ENCODE measurements at regions not wholly inside any gene's neighbourhood (a gene's known extent, or its start where the extent isn't known, plus 50 kb on each side); places are given as distances from the start of the nearest gene placed in this dataset.
"Not testable (repeated sequence)": the region's sequence is repeated elsewhere in the genome, so short reads cannot be mapped to it uniquely, and the experiment has no call there.

DNA sequence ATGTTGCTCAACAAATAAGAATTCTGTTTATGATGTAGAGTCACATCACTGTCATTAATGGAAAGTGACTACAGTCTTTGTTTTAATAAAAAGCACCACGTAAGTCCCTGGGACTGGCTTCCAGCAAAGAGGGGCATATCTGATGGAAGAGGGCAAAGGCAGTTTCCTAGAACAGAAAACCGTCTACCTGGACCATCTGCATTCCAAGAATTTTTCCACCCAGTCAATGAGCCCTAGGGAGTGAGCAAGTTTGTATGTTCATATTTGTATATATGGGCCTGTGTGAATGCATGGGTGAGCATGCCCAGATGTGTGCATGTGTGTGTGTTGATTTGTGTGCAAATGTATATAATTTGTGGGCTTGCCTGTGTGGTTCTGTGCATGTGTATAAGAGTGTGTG, 156.8 kb upstream of the SEMA6A start:
- no peak for TF ChIP-seq CTCF (IDR thresholded peaks at IDR 0.05; ENCODE audit: unreplicated experiment)
- H3K4me3 Mint-ChIP-seq (ENCODE audit: low read depth, unreplicated experiment): no peak overlapping the region
- no peaks in the 10 kb centered on the region for H3K27me3 Mint-ChIP-seq (ENCODE audit: unreplicated experiment)
- H3K4me1 Mint-ChIP-seq (ENCODE audit: low read depth, unreplicated experiment): peaks cover 8% of the 10 kb centered on the region
- CTCF ChIA-PET: no interaction called here
- no TSS peak for BruUV-seq (replicated peaks)
- H3K36me3 Mint-ChIP-seq (ENCODE audit: insufficient read depth, unreplicated experiment): no peaks in the 10 kb centered on the region
- DNase-seq: no peak
- intact Hi-C loops (cut with micrococcal nuclease; ENCODE audit: unreplicated experiment): no loop called here
- H3K27ac Mint-ChIP-seq (ENCODE audit: unreplicated experiment): no peak overlapping the region
- H3K9me3 Mint-ChIP-seq (ENCODE audit: low read depth, unreplicated experiment): no peaks in the 10 kb centered on the region

DNA sequence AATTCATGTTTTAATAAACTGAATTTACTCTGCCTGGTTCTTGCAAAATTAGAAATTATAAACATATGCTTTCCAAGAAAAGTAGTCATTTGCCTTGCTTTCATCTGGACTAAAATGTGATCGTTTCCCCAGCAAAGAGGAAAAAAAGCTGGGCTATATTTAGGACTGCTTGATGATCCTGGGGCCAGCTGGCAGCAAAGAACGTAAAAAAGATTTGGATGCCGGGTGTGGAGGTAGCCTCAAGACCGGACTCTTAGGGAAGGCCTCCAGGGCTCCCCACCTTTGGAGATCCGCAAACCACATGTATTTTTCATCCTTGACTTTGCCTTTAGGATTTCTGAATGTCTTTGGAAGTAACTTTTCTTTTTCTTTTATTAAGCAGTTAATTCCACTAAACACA, 156.1 kb upstream of the SEMA6A start:
- Mint-ChIP-seq H3K36me3 (ENCODE audit: insufficient read depth, unreplicated experiment) (no peaks in the 10 kb centered on the region), H3K4me1 (ENCODE audit: low read depth, unreplicated experiment) (peaks cover 8% of the 10 kb centered on the region), H3K9me3 (ENCODE audit: low read depth, unreplicated experiment) (no peaks in the 10 kb centered on the region), H3K27me3 (ENCODE audit: unreplicated experiment) (no peaks in the 10 kb centered on the region), H3K4me3 (ENCODE audit: low read depth, unreplicated experiment) (no peak overlapping the region), H3K27ac (ENCODE audit: unreplicated experiment) (no peak overlapping the region)
- CTCF ChIA-PET: no interaction called here
- no TSS peak for BruUV-seq (replicated peaks)
- no peak for DNase-seq
- TF ChIP-seq CTCF (IDR thresholded peaks at IDR 0.05; ENCODE audit: unreplicated experiment): no peak
- intact Hi-C loops (cut with micrococcal nuclease; ENCODE audit: unreplicated experiment): no loop called here

- BruUV-seq (replicated peaks): no TSS peak
- no peaks in the 10 kb centered on the region for H3K9me3 Mint-ChIP-seq (ENCODE audit: low read depth, unreplicated experiment)
- H3K27me3 Mint-ChIP-seq (ENCODE audit: unreplicated experiment): no peaks in the 10 kb centered on the region
- intact Hi-C loops (cut with micrococcal nuclease; ENCODE audit: unreplicated experiment): no loop called here
- CTCF ChIA-PET: no interaction called here
- no peak overlapping the region for H3K4me3 Mint-ChIP-seq (ENCODE audit: low read depth, unreplicated experiment)
- H3K4me1 Mint-ChIP-seq (ENCODE audit: low read depth, unreplicated experiment): peaks cover 8% of the 10 kb centered on the region
- no peaks in the 10 kb centered on the region for H3K36me3 Mint-ChIP-seq (ENCODE audit: insufficient read depth, unreplicated experiment)
- no peak for TF ChIP-seq CTCF (IDR thresholded peaks at IDR 0.05; ENCODE audit: unreplicated experiment)
- DNase-seq: no peak
- no peak overlapping the region for H3K27ac Mint-ChIP-seq (ENCODE audit: unreplicated experiment)
Observed at GRCh38 chr5:116730185-116730584, 155.6 kb upstream of the SEMA6A start.

DNA sequence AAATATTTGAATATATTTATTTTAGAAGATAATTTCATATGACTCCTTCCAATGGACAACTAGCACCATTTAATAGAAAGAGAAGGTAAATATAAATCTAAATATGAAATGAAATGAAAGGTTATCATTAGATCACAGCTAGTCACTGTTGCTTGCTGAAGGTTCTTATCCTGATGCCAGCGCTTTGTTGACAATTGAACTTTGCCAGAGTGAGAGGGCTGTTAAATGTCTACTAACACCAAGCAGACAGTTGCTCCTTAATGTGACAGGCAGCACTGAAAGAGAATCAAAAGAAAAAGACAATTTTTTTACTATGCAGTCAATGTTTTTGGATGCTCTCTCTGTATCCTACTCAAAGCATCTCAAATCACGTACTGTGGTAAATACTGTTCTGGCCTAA, 152.6 kb upstream of the SEMA6A start:
- intact Hi-C loops (cut with micrococcal nuclease; ENCODE audit: unreplicated experiment): no loop called here
- BruUV-seq (replicated peaks): no TSS peak
- CTCF ChIA-PET: no interaction called here
- Mint-ChIP-seq H3K27ac (ENCODE audit: unreplicated experiment) (no peak overlapping the region), H3K9me3 (ENCODE audit: low read depth, unreplicated experiment) (no peaks in the 10 kb centered on the region), H3K27me3 (ENCODE audit: unreplicated experiment) (no peaks in the 10 kb centered on the region), H3K4me1 (ENCODE audit: low read depth, unreplicated experiment) (peaks cover 8% of the 10 kb centered on the region), H3K4me3 (ENCODE audit: low read depth, unreplicated experiment) (no peak overlapping the region), H3K36me3 (ENCODE audit: insufficient read depth, unreplicated experiment) (no peaks in the 10 kb centered on the region)
- DNase-seq: no peak
- no peak for TF ChIP-seq CTCF (IDR thresholded peaks at IDR 0.05; ENCODE audit: unreplicated experiment)

GRCh38 chr5:116726180-116726579, 151.6 kb upstream of the SEMA6A start:
- H3K9me3 Mint-ChIP-seq (ENCODE audit: low read depth, unreplicated experiment); BruUV-seq (replicated peaks); H3K4me3 Mint-ChIP-seq (ENCODE audit: low read depth, unreplicated experiment); H3K36me3 Mint-ChIP-seq (ENCODE audit: insufficient read depth, unreplicated experiment); intact Hi-C loops (cut with micrococcal nuclease; ENCODE audit: unreplicated experiment); CTCF ChIA-PET; DNase-seq; H3K27ac Mint-ChIP-seq (ENCODE audit: unreplicated experiment); H3K27me3 Mint-ChIP-seq (ENCODE audit: unreplicated experiment); H3K4me1 Mint-ChIP-seq (ENCODE audit: low read depth, unreplicated experiment): not testable (repeated sequence)
